ENCODE measurements at regions not wholly inside any gene's neighbourhood (a gene's known extent, or its start where the extent isn't known, plus 50 kb on each side); places are given as distances from the start of the nearest gene placed in this dataset.

- DNase-seq (ENCODE audit: low read depth): no peak
- TF ChIP-seq CTCF (IDR thresholded peaks at IDR 0.05; ENCODE audit: low read depth, low read length, missing control alignments): no peak
- no peak overlapping the region for H3K4me3 ChIP-seq (ENCODE audit: low read depth, low read length)
These were observed 200.5 kb upstream of the NEGR1 start for GRCh38 chr1:72482736-72483413.

- no peak for TF ChIP-seq CTCF (IDR thresholded peaks at IDR 0.05; ENCODE audit: low read depth, low read length, missing control alignments)
These were observed 199.2 kb upstream of the NEGR1 start for GRCh38 chr1:72481420-72481970.

GRCh38 chr1:72466376-72466775, 184.0 kb upstream of the NEGR1 start:
- no peak overlapping the region for H3K4me3 ChIP-seq (ENCODE audit: low read depth, low read length)
- no peak for TF ChIP-seq CTCF (IDR thresholded peaks at IDR 0.05; ENCODE audit: low read depth, low read length, missing control alignments)
- no peak for DNase-seq (ENCODE audit: low read depth)

More at GRCh38 chr1:72481420-72481970, 199.2 kb upstream of the NEGR1 start:
- DNase-seq (ENCODE audit: low read depth): no peak
- H3K4me3 ChIP-seq (ENCODE audit: low read depth, low read length): no peak overlapping the region

- no peak for TF ChIP-seq CTCF (IDR thresholded peaks at IDR 0.05; ENCODE audit: low read depth, low read length, missing control alignments)
- no peak overlapping the region for H3K4me3 ChIP-seq (ENCODE audit: low read depth, low read length)
- DNase-seq (ENCODE audit: low read depth): no peak
These were observed 180.0 kb upstream of the NEGR1 start for GRCh38 chr1:72462186-72462905.

GRCh38 chr1:72442262-72442661, 159.9 kb upstream of the NEGR1 start:
- DNase-seq (ENCODE audit: low read depth): no peak
- TF ChIP-seq CTCF (IDR thresholded peaks at IDR 0.05; ENCODE audit: low read depth, low read length, missing control alignments): no peak
- H3K4me3 ChIP-seq (ENCODE audit: low read depth, low read length): no peak overlapping the region

- no peak overlapping the region for H3K4me3 ChIP-seq (ENCODE audit: low read depth, low read length)
- DNase-seq (ENCODE audit: low read depth): no peak
- no peak for TF ChIP-seq CTCF (IDR thresholded peaks at IDR 0.05; ENCODE audit: low read depth, low read length, missing control alignments)
These were observed 156.7 kb upstream of the NEGR1 start for GRCh38 chr1:72439036-72439435.

All from GM12864 (cell line).